AG04450 (cell line): ENCODE measurements at regions not wholly inside any gene's neighbourhood (a gene's known extent, or its start where the extent isn't known, plus 50 kb on each side); places are given as distances from the start of the nearest gene placed in this dataset.

ENCODE experiments used
- CTCF ChIA-PET: fragments of 300-600, 350-600 bp; formaldehyde crosslinking; extraction: SDS; loops from one replicate; lab custom pipeline; 2022; ENCODE audit warnings: antibody characterized with exemption, inconsistent platforms; lab: Charles Lee
- POLR2A ChIA-PET: fragments of 350-600 bp; formaldehyde crosslinking; extraction: SDS; loops from one replicate; lab custom pipeline; 2021; ENCODE audit warnings: antibody characterized with exemption, inconsistent platforms; lab: Yijun Ruan, JAX
- DNase-seq: peaks from one replicate; pipeline ENCODE4 v3.0.0-alpha.2; 2011; ENCODE audit warnings: low read depth, low spot score
- H3K27ac ChIP-seq: one replicate; pipeline ENCODE4 v1.5.1; 2012; ENCODE audit warnings: low read depth, low read length, control low read depth
- H3K27me3 ChIP-seq: one replicate; pipeline ENCODE4 v1.6.0; 2012; ENCODE audit warnings: low read length; ENCODE audit not compliant: control insufficient read depth, insufficient read depth
- H3K4me3 ChIP-seq: 2 replicates; pipeline ENCODE4 v1.5.1; 2011; ENCODE audit warnings: mild to moderate bottlenecking, low read depth, low read length, control low read depth
- H3K9me3 ChIP-seq: 2 replicates; pipeline ENCODE4 v1.5.1; 2012; ENCODE audit warnings: low read length; ENCODE audit not compliant: control insufficient read depth, insufficient read depth
- TF ChIP-seq, protein P1 (sequence below): IDR thresholded peaks from 2 replicates; pipeline ENCODE4 v1.5.1; 2011; ENCODE audit warnings: low read depth, low read length, control low read depth, inconsistent platforms

DNA sequence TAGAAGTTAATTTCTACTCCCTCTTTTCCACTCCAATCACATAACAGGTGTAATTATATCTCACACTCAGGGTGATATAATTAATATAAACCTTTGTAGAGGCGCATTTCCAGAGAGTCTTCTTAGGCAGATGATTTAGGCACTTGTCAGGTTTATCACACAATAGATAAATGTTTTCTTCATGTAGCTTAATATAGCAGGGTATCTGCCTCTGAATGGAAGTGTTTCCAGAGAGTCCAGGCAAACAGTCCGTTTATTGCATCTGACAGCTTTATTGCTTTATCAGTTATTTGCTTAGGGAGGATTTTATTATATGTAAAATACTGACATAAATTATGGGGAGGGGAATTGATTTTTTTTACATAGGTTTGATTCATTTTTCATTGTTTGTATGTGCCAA, 766.3 kb downstream of the SLC4A3 start:
- H3K9me3 ChIP-seq, result no peaks in the 10 kb centered on the region
- DNase-seq, result no peak
- H3K4me3 ChIP-seq, result no peak overlapping the region
- no peaks in the 10 kb centered on the region for H3K27me3 ChIP-seq
- CTCF ChIA-PET, result no interaction called here
- POLR2A ChIA-PET, result no interaction called here
- TF ChIP-seq, protein P1, sequence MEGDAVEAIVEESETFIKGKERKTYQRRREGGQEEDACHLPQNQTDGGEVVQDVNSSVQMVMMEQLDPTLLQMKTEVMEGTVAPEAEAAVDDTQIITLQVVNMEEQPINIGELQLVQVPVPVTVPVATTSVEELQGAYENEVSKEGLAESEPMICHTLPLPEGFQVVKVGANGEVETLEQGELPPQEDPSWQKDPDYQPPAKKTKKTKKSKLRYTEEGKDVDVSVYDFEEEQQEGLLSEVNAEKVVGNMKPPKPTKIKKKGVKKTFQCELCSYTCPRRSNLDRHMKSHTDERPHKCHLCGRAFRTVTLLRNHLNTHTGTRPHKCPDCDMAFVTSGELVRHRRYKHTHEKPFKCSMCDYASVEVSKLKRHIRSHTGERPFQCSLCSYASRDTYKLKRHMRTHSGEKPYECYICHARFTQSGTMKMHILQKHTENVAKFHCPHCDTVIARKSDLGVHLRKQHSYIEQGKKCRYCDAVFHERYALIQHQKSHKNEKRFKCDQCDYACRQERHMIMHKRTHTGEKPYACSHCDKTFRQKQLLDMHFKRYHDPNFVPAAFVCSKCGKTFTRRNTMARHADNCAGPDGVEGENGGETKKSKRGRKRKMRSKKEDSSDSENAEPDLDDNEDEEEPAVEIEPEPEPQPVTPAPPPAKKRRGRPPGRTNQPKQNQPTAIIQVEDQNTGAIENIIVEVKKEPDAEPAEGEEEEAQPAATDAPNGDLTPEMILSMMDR, result no peak
- no peak overlapping the region for H3K27ac ChIP-seq

- DNase-seq, result peak; percentile 3
- no peak overlapping the region for H3K4me3 ChIP-seq
- no peaks in the 10 kb centered on the region for H3K9me3 ChIP-seq
- ChIA-PET POLR2A (no interaction called here), CTCF (no interaction called here)
- no peaks in the 10 kb centered on the region for H3K27me3 ChIP-seq
- no peak overlapping the region for H3K27ac ChIP-seq
- TF ChIP-seq, protein P1, result no peak
These were observed 767.0 kb downstream of the SLC4A3 start for GRCh38 chr2:220394433-220394832.

DNA sequence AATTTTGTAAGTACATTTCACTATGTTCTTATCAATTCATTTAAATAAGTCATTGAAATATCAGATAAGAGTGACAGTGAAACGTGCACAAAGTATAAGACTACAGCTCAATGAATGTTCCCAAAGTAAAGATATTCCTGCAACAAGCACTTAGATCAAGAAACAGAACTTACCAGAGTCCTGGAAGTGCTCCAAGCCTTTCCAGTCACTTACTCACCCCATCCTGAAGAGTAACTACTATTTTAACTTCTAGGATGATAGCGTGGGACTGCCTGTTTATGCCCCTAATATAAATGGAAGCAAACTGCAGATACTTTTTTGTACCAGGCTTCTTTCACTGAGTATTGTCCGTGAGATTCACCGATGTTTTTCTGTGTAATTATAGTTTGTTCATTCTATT, 768.9 kb downstream of the SLC4A3 start:
- ChIA-PET CTCF (interaction anchor here (1.1 kb wide), 1 partner anchor 280 kb away, joined by 3 read pairs; no protein-coding TSS in a partner anchor), POLR2A (no interaction called here)
- no peaks in the 10 kb centered on the region; the same call in 1 of the 2 replicates for H3K9me3 ChIP-seq
- no peaks in the 10 kb centered on the region for H3K27me3 ChIP-seq
- TF ChIP-seq, protein P1, result no peak
- DNase-seq, result peak; percentile 59
- H3K27ac ChIP-seq, result no peak overlapping the region
- no peak overlapping the region for H3K4me3 ChIP-seq

DNA sequence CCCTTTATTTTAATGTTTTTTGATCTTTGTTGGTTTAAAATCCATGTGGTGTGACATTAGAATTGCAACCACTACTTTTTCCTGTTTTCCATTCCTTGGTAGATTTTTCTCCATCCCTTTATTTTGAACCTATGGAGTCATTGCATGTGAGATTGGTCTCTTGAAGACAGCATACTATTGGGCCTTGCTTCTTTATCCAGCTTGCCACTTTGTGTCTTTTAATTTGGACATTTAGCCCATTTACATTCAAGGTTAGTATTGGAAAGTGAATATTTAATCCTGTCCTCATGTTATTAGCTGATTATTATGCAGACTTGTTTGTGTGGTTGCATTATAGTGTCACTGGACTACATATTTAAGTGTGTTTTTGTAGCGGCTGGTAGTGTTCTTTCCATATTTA, 782.9 kb downstream of the SLC4A3 start:
- CTCF ChIA-PET, result no interaction called here
- TF ChIP-seq, protein P1, result no peak

GRCh38 chr2:220417503-220417902, 790.1 kb downstream of the SLC4A3 start:
- Histone ChIP-seq H3K27me3 (no peaks in the 10 kb centered on the region), H3K27ac (no peak overlapping the region), H3K4me3 (no peak overlapping the region), H3K9me3 (no peaks in the 10 kb centered on the region)
- no peak for DNase-seq
- ChIA-PET POLR2A (no interaction called here), CTCF (no interaction called here)
- TF ChIP-seq, protein P1, result no peak

More for the DNA sequence above, 782.9 kb downstream of the SLC4A3 start:
- no peak overlapping the region for H3K27ac ChIP-seq
- POLR2A ChIA-PET, result no interaction called here
- no peak for DNase-seq
- no peak overlapping the region for H3K4me3 ChIP-seq
- H3K27me3 ChIP-seq, result no peaks in the 10 kb centered on the region
- no peaks in the 10 kb centered on the region; the same call in 1 of the 2 replicates for H3K9me3 ChIP-seq
